ENCODE measurements at regions not wholly inside any gene's neighbourhood (a gene's known extent, or its start where the extent isn't known, plus 50 kb on each side); places are given as distances from the start of the nearest gene placed in this dataset.
"Not testable (repeated sequence)": the region's sequence is repeated elsewhere in the genome, so short reads cannot be mapped to it uniquely, and the experiment has no call there.

GRCh38 chrX:144202726-144203125 lies 318.9 kb downstream of the UBE2NL start:
- DNase-seq, result not testable (repeated sequence)

- DNase-seq, result not testable (repeated sequence)
Measured at GRCh38 chrX:144208360-144209024, 324.6 kb downstream of the UBE2NL start.

GRCh38 chrX:144214651-144215050 lies 330.8 kb downstream of the UBE2NL start:
- no peak for DNase-seq

GRCh38 chrX:144219035-144219434 lies 335.2 kb downstream of the UBE2NL start:
- DNase-seq, result no peak

- DNase-seq, result not testable (repeated sequence)
Measured at GRCh38 chrX:144231116-144231785, 347.4 kb downstream of the UBE2NL start.

GRCh38 chrX:144253356-144253755 lies 369.5 kb downstream of the UBE2NL start:
- DNase-seq, result no peak

GRCh38 chrX:144259054-144259453 lies 375.2 kb downstream of the UBE2NL start:
- peak; percentile 9 for DNase-seq

GRCh38 chrX:144265641-144266040 lies 381.8 kb downstream of the UBE2NL start:
- no peak for DNase-seq

- peak; percentile 96 for DNase-seq
Measured at GRCh38 chrX:144275367-144275766, 391.5 kb downstream of the UBE2NL start.

- DNase-seq, result no peak
Measured at GRCh38 chrX:144275843-144276242, 392.0 kb downstream of the UBE2NL start.

- DNase-seq, result no peak
Measured at GRCh38 chrX:144293229-144293628, 409.4 kb downstream of the UBE2NL start.

- DNase-seq, result no peak
Measured at GRCh38 chrX:144295921-144296320, 412.1 kb downstream of the UBE2NL start.

- DNase-seq, result no peak
Measured at GRCh38 chrX:144297221-144297620, 413.4 kb downstream of the UBE2NL start.

GRCh38 chrX:144327495-144327894 lies 443.6 kb downstream of the UBE2NL start:
- DNase-seq, result no peak

- DNase-seq, result no peak
Measured at GRCh38 chrX:144333429-144333828, 449.6 kb downstream of the UBE2NL start.

- no peak for DNase-seq
Measured at GRCh38 chrX:144334577-144334976, 450.7 kb downstream of the UBE2NL start.

- DNase-seq, result no peak
Measured at GRCh38 chrX:144335402-144335801, 451.5 kb downstream of the UBE2NL start.

GRCh38 chrX:144379156-144379555 lies 495.3 kb downstream of the UBE2NL start:
- no peak for DNase-seq

- DNase-seq, result no peak
Measured at GRCh38 chrX:144388738-144389137, 504.9 kb downstream of the UBE2NL start.

Data from NCI-H1105 treated with DMSO at 0.1 percent for 48 hours (cell line).